Upper lobe of left lung (tissue), 6 donors: ENCODE measurements at regions not wholly inside any gene's neighbourhood (a gene's known extent, or its start where the extent isn't known, plus 50 kb on each side); places are given as distances from the start of the nearest gene placed in this dataset.

ENCODE experiments used
- ATAC-seq, 2 donors: fragments of 200-7000 bp; cut with Tn5 transposase; one replicate each; pipeline ENCODE4 v1.9.1; 2022; ENCODE audit warnings: mild to moderate bottlenecking in 2 of 2, moderate library complexity in 2 of 2; ENCODE audit not compliant: low FRiP score in 2 of 2
- DNase-seq, 2 donors: peaks; one replicate each; pipeline ENCODE4 v3.0.0-alpha.2; 2019 to 2020
- H3K27ac ChIP-seq, 4 donors: fragments of 200-600 bp; sonication (generic); one replicate each; pipeline ENCODE4 v1.5.1; 2016 to 2019
- H3K27me3 ChIP-seq, 4 donors: fragments of 200-600 bp; sonication (generic); one replicate each; pipeline ENCODE4 v1.5.1; 2017 to 2019
- H3K36me3 ChIP-seq, 4 donors: fragments of 200-600 bp; sonication (generic); one replicate each; pipeline ENCODE4 v1.5.1; 2016 to 2019
- H3K4me1 ChIP-seq, 4 donors: fragments of 200-600 bp; sonication (generic); one replicate each; pipeline ENCODE4 v1.5.1; 2018 to 2019
- H3K4me3 ChIP-seq, 4 donors: fragments of 200-600 bp; sonication (generic); one replicate each; pipeline ENCODE4 v1.5.1; 2017 to 2019; ENCODE audit warnings: mild to moderate bottlenecking in 2 of 4, moderate library complexity in 1 of 4
- H3K9me3 ChIP-seq, 4 donors: fragments of 200-600 bp; sonication (generic); one replicate each; pipeline ENCODE4 v1.5.1; 2018 to 2019
- CTCF ChIP-seq, 6 experiments: fragments of 450-650 bp in 4 of 6; fragments of 200-600 bp in 2 of 6; sonication (generic) in 2 of 6; IDR thresholded peaks; one replicate each; pipeline ENCODE4 v1.5.1; 2016 to 2019; ENCODE audit warnings: antibody characterized with exemption in 6 of 6
- EP300 ChIP-seq, 4 donors: sonication (generic); formaldehyde crosslinking; IDR thresholded peaks; one replicate each; pipeline ENCODE4 v1.5.1; 2017; ENCODE audit warnings: antibody characterized with exemption in 4 of 4, control low read depth in 2 of 4
- POLR2A ChIP-seq, 4 donors: fragments of 450-650 bp; IDR thresholded peaks; one replicate each; pipeline ENCODE4 v1.5.1; 2016 to 2017; ENCODE audit warnings: antibody characterized with exemption in 4 of 4, mild to moderate bottlenecking in 2 of 4
- POLR2AphosphoS5 ChIP-seq, 2 donors: sonication (generic); formaldehyde crosslinking; IDR thresholded peaks; one replicate each; pipeline ENCODE4 v1.5.1; 2017; ENCODE audit warnings: antibody characterized with exemption in 2 of 2
- WGBS, 2 donors: methylation state at CpG; one replicate each; pipeline ENCODE4 v1.1.5; 2017 to 2018; 5-methylcytosine and 5-hydroxymethylcytosine counted together
- donor health status: DM: no; HTN: no; CAD: no; lungs with moderate emphysema.
- donor health status: DM: no; HTN: yes; CAD: no; lungs with severe emphysema.

- ATAC-seq (no peak), DNase-seq (no peak)
- Histone ChIP-seq H3K9me3 (no peaks in the 10 kb centered on the region), H3K27ac (no peak overlapping the region), H3K4me1 (peaks cover 0 to 21% (median 2%) of the 10 kb centered on the region in 4 donors), H3K27me3 (no peaks in the 10 kb centered on the region), H3K36me3 (no peaks in the 10 kb centered on the region), H3K4me3 (no peak overlapping the region)
- WGBS, 2 donors, result 67 to 76% methylated on average over 3 of the region's 3 CpGs
- no peak for TF ChIP-seq CTCF (IDR thresholded peaks at IDR 0.05)
- TF ChIP-seq POLR2A (IDR thresholded peaks at IDR 0.05), result no peak
- no peak for TF ChIP-seq POLR2AphosphoS5 (IDR thresholded peaks at IDR 0.05)
- TF ChIP-seq EP300 (IDR thresholded peaks at IDR 0.05), result no peak
Measured at GRCh38 chr2:88856409-88857135, 165.1 kb downstream of the RPIA start.

- TF ChIP-seq EP300 (IDR thresholded peaks at IDR 0.05), result no peak
- no peak for TF ChIP-seq POLR2AphosphoS5 (IDR thresholded peaks at IDR 0.05)
- TF ChIP-seq POLR2A (IDR thresholded peaks at IDR 0.05), result no peak
- DNase-seq (no peak), ATAC-seq (no peak)
- WGBS, 2 donors, result 89 to 91% methylated on average over 9 of the region's 9 CpGs
- Histone ChIP-seq H3K27ac (no peak overlapping the region), H3K9me3 (no peaks in the 10 kb centered on the region), H3K4me1 (peaks cover 0 to 21% (median 2%) of the 10 kb centered on the region in 4 donors), H3K4me3 (no peak overlapping the region), H3K27me3 (no peaks in the 10 kb centered on the region), H3K36me3 (no peaks in the 10 kb centered on the region)
Measured at GRCh38 chr2:88857274-88857741, 165.8 kb downstream of the RPIA start.

GRCh38 chr2:88857951-88858411 lies 166.5 kb downstream of the RPIA start:
- H3K36me3 ChIP-seq, result no peaks in the 10 kb centered on the region
- H3K27ac ChIP-seq, result peak overlapping the region in 1 of 4 donors; percentile 6
- DNase-seq, result peak; percentile 6 to 36
- 80 to 83% methylated on average over 7 of the region's 7 CpGs for WGBS, 2 donors
- H3K27me3 ChIP-seq, result no peaks in the 10 kb centered on the region
- no peak for TF ChIP-seq POLR2AphosphoS5 (IDR thresholded peaks at IDR 0.05)
- TF ChIP-seq EP300 (IDR thresholded peaks at IDR 0.05), result no peak
- no peak for TF ChIP-seq CTCF (IDR thresholded peaks at IDR 0.05)
- TF ChIP-seq POLR2A (IDR thresholded peaks at IDR 0.05), result no peak
- no peak overlapping the region for H3K4me3 ChIP-seq
- H3K9me3 ChIP-seq, result no peaks in the 10 kb centered on the region
- ATAC-seq, result no peak
- peaks cover 0 to 21% (median 2%) of the 10 kb centered on the region in 4 donors for H3K4me1 ChIP-seq

- H3K4me3 ChIP-seq, result no peak overlapping the region
- 94 to 98% methylated on average over 16 of the region's 16 CpGs for WGBS, 2 donors
- H3K36me3 ChIP-seq, result no peaks in the 10 kb centered on the region
- peaks cover 0 to 21% (median 2%) of the 10 kb centered on the region in 4 donors for H3K4me1 ChIP-seq
- no peaks in the 10 kb centered on the region for H3K27me3 ChIP-seq
- ATAC-seq (no peak), DNase-seq (peak in 1 of 2 donors; percentile 52)
- H3K27ac ChIP-seq, result no peak overlapping the region
- TF ChIP-seq POLR2AphosphoS5 (IDR thresholded peaks at IDR 0.05) (no peak), CTCF (IDR thresholded peaks at IDR 0.05) (no peak), EP300 (IDR thresholded peaks at IDR 0.05) (no peak), POLR2A (IDR thresholded peaks at IDR 0.05) (no peak)
- no peaks in the 10 kb centered on the region for H3K9me3 ChIP-seq
Measured at GRCh38 chr2:88859461-88859860, 168.0 kb downstream of the RPIA start.

GRCh38 chr2:88860421-88861075 lies 169.1 kb downstream of the RPIA start:
- no peak overlapping the region for H3K27ac ChIP-seq
- H3K4me3 ChIP-seq, result no peak overlapping the region
- TF ChIP-seq POLR2A (IDR thresholded peaks at IDR 0.05) (no peak), POLR2AphosphoS5 (IDR thresholded peaks at IDR 0.05) (no peak), EP300 (IDR thresholded peaks at IDR 0.05) (no peak)
- DNase-seq, result no peak
- H3K36me3 ChIP-seq, result no peaks in the 10 kb centered on the region
- H3K4me1 ChIP-seq, result peaks cover 0 to 13% (median 2%) of the 10 kb centered on the region in 4 donors
- no peaks in the 10 kb centered on the region for H3K27me3 ChIP-seq
- no peaks in the 10 kb centered on the region for H3K9me3 ChIP-seq
- 94 to 96% methylated on average over 11 of the region's 11 CpGs for WGBS, 2 donors
- no peak for ATAC-seq
